GM21619 (cell line): ENCODE measurements at regions not wholly inside any gene's neighbourhood (a gene's known extent, or its start where the extent isn't known, plus 50 kb on each side); places are given as distances from the start of the nearest gene placed in this dataset.

ENCODE experiments used
- ATAC-seq: cut with Tn5 transposase; IDR thresholded peaks from one replicate; pipeline ENCODE4 v1.9.1; 2021; ENCODE audit not compliant: unreplicated experiment

GRCh38 chr5:2610986-2611385 is 140.5 kb downstream of the IRX2 start:
- ATAC-seq, result no peak

- ATAC-seq, result no peak
Observed at GRCh38 chr5:2608391-2608790, 143.1 kb downstream of the IRX2 start.

- no peak for ATAC-seq
Observed at GRCh38 chr5:2607598-2607997, 143.9 kb downstream of the IRX2 start.

- ATAC-seq, result no peak
Observed at GRCh38 chr5:2603272-2603575, 148.3 kb downstream of the IRX2 start.

- no peak for ATAC-seq
Observed at GRCh38 chr5:2602451-2603271, 148.8 kb downstream of the IRX2 start.

GRCh38 chr5:2598503-2598902 is 153.0 kb downstream of the IRX2 start:
- ATAC-seq, result no peak

- ATAC-seq, result no peak
Observed at GRCh38 chr5:2594701-2595100, 156.8 kb downstream of the IRX2 start.

GRCh38 chr5:2592766-2593165 is 158.7 kb downstream of the IRX2 start:
- ATAC-seq, result no peak

DNA sequence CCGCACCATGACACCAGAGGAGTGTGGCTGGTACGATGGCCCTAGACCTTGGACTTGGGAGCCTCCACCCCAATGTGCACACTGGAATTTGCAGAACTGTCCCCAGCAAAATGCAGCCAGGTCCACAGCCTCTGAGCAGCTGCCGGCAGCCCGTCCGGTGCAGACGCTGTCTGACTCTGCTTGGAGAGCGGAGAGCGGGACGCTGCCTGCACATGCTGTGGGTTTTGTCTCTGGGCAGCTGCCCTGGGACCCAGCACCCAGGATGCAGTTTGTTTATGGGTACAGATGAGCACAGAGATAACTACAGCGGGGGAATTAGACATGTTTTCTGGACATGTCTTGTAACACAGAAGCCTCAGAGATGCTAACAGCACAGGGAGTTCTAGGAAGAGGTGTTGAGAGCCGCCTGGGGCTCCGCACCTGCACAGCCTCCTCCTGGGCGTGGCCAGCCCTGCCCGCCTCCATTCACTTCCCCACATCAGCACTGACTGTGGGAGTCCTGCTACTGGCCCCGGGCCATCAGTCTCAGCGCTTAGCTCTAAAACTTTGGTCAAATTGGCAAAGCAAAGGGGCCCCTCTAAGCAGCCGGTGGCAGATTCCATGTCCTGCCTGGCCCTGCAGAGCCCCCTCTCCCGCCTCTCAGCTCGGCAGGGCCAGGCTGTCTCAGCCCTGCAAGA is 159.6 kb downstream of the IRX2 start:
- no peak for ATAC-seq

GRCh38 chr5:2588850-2589501 is 162.5 kb downstream of the IRX2 start:
- ATAC-seq, result no peak

- ATAC-seq, result no peak
Observed at GRCh38 chr5:2587189-2588031, 164.1 kb downstream of the IRX2 start.

DNA sequence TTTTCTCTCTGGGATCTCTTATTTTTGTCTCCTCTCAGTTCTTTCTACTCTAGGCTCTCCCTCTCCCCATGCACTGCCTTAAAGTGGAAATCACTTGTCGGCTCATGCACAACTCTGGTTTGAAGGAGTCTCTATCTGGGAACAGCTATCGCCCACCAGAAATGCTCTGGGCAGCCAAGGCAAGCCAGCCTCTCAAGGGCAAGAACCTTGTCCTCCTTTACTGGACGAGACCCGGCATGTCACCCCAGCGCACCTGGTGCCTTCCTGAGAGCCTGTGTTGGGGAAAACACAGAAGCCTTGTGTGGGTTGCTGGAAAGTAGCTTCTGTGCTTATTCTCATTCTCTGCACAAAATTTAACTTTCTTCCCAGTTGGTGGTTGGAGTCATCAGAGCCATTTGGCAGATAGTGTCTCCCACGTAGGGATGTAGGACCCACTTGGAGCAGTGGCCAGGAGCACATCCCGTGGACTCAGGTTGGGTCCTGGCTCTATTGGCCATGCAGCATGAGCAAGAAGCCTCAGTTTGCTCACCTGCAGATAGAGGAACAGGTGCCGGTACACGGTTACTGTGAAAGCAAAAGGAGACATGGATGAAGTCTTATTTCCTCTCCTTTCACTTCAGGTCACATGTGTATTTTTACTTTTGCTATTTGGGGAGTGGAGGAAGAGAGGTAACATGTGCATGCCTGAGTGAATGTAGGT is 165.3 kb downstream of the IRX2 start:
- ATAC-seq, result no peak

DNA sequence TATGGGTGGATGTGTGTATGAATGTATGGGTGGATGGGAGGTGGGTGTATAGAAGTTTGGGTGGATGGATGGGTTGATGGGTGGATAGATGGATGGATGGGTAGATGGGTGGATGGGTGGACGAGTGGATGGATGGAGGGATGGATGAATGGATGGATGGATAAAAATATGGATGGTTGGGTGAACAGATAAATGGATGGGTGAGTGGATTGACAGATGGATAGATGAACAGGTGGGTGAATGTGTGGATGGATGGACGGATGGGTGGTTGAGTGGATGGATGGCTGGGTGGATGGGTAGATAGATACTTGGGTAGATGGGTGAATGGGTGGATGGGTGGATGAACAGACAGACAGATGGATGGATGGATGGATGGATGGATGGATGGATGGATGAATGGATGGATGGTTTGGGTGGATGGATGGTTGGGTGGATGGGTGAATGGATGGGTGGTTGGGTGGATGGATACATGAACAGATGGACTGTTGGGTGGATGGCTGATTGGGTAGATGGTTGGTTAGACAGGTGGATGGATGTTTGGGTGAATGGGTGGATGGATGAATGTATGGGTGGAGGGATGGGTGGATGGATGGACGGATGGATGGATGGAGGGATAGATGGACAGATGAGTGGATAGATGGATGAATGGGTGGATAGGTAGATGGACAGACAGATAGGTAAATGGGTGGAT is 166.8 kb downstream of the IRX2 start:
- ATAC-seq, result no peak

DNA sequence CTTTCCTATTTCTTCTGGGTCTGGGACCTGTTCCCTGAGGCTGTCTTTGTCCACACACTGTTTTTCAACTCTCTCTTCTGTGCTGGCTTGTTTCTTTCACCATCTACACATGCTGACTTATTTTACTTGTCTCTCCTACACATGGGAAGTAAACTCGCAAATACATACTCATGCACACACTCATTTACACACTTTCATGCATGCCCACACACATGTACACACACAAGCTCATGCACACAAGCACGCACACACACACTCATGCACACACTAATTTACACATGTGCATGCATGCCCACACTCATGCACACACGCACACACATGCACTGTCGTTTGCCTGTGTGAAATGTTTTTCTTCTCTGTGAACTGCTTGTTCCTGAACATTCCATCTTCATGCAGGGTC is 169.0 kb downstream of the IRX2 start:
- ATAC-seq, result no peak

- no peak for ATAC-seq
Observed at GRCh38 chr5:2582106-2582505, 169.4 kb downstream of the IRX2 start.

GRCh38 chr5:2581418-2581817 is 170.1 kb downstream of the IRX2 start:
- ATAC-seq, result no peak

DNA sequence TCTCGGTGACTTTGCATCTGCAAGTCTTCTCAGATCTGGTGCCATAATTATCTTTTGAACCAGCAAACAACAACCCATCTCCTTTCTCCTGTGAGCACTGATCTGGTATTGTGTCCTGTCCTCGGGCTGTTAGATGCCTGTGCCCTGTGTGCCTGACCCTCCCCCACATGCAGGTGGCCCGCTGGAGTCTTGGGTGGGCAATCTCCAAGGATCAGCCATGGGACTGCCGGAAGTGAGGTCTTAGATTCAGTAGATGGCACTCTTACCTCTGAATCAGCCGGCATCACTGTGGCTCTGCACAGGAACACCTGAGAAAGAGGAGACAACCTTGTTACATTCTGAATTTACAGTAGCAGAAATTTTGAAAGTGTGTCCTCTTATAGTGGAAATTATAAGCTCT is 172.4 kb downstream of the IRX2 start:
- ATAC-seq, result no peak

DNA sequence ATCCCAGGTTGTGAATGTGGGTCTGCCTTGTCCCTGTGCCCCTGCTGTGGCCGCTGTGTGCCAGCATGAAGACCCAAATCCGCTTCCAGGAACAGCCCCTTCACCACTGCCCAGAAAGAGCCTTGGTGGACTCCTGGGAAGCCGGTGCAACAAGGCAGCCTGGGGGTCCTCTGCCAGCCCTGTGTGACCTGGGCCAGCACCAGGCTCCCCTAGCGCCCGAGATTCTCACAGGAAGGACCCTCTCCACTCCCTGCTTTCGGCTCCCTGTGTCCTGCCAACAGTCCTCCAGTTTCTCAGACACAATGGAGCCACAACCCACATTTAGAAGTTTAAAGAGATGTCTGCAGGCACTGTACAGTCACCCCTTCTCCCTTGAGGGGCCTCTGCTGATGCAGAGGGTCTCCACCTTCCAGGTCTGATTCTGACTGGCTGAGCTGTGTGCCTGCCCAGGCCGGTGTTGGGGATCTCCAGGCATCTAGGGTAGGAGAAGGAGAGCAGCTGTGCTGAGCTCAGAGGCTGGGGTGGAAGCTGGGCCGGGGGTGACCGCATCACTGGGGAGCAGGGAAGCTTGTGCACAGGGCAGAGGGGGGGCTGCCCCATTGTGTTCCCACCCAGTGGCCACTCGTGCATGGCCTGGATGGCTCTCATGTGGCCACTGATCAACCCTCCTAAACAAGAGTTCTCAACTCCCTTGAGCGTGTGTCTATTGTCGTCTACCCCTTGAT is 174.0 kb downstream of the IRX2 start:
- no peak for ATAC-seq

GRCh38 chr5:2576823-2577222 is 174.7 kb downstream of the IRX2 start:
- no peak for ATAC-seq

DNA sequence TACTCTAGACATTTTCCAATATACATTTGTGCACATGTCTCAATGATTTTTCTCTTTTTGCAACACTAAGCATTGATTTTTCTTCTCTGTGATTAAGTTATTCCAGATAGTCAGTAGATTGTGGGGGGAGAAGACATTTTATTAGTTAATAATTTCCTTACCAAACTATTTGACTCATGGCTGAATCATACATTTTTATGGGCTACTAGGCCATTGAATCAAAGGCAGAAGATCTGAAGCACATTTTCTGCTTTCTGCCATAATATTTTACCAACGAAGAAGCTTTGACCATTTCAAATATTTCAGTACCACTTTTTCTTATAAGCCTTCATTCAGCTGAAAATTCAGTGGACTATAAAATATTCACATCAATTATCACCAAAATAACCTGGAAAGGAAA is 175.6 kb downstream of the IRX2 start:
- ATAC-seq, result no peak
